ENCODE measurements at regions not wholly inside any gene's neighbourhood (a gene's known extent, or its start where the extent isn't known, plus 50 kb on each side); places are given as distances from the start of the nearest gene placed in this dataset.

GRCh38 chr17:77619851-77620250 is 338.7 kb upstream of the TNRC6C start:
- TF ChIP-seq CTCF (IDR thresholded peaks at IDR 0.05; ENCODE audit: low read depth, low read length) (no peak), EZH2phosphoT487 (IDR thresholded peaks at IDR 0.05; ENCODE audit: low read depth) (no peak)

Measured in OCI-LY3 (cell line).